DND-41 (cell line): ENCODE measurements at regions not wholly inside any gene's neighbourhood (a gene's known extent, or its start where the extent isn't known, plus 50 kb on each side); places are given as distances from the start of the nearest gene placed in this dataset.

Experiments used
- ATAC-seq: fragments of 200-7000 bp; cut with Tn5 transposase; 3 replicates; pipeline ENCODE4 v1.9.1; 2021; ENCODE audit warnings: low read depth; ENCODE audit not compliant: insufficient read depth
- DNase-seq: peaks from one replicate; pipeline ENCODE4 v3.0.0-alpha.2; 2020
- H2AFZ ChIP-seq: 2 replicates; pipeline ENCODE4 v1.6.0; 2012; ENCODE audit warnings: low read depth, low read length
- H3K27ac ChIP-seq: 2 replicates; pipeline ENCODE4 v1.5.1; 2012; ENCODE audit warnings: low read length, inconsistent platforms
- H3K27me3 ChIP-seq: fragments of 200-600 bp; sonication (generic); 2 replicates; pipeline ENCODE4 v1.6.0; 2012; ENCODE audit warnings: low read length, mild to moderate bottlenecking, inconsistent platforms; ENCODE audit not compliant: insufficient read depth, poor library complexity
- H3K36me3 ChIP-seq: 2 replicates; pipeline ENCODE4 v1.5.1; 2012; ENCODE audit warnings: low read length, inconsistent platforms; ENCODE audit not compliant: insufficient read depth
- H3K4me1 ChIP-seq: 2 replicates; pipeline ENCODE4 v1.5.1; 2012; ENCODE audit warnings: mild to moderate bottlenecking, low read length; ENCODE audit not compliant: insufficient read depth
- H3K4me2 ChIP-seq: 2 replicates; pipeline ENCODE4 v1.6.0; 2012; ENCODE audit warnings: mild to moderate bottlenecking, moderate library complexity, low read length, inconsistent platforms; ENCODE audit not compliant: insufficient read depth
- H3K4me3 ChIP-seq, 2 experiments: fragments of 200-600 bp in 1 of 2; shearing (Covaris generic) in 1 of 2; 2 replicates each; pipeline ENCODE4 v1.5.1; 2012 to 2016; ENCODE audit warnings: inconsistent platforms in 2 of 2, low read length in 2 of 2, mild to moderate bottlenecking in 2 of 2, low read depth in 1 of 2, moderate library complexity in 1 of 2
- H3K79me2 ChIP-seq: 2 replicates; pipeline ENCODE4 v1.6.0; 2012; ENCODE audit warnings: low read length, inconsistent platforms; ENCODE audit not compliant: insufficient read depth
- H3K9ac ChIP-seq: 2 replicates; pipeline ENCODE4 v1.6.0; 2012; ENCODE audit warnings: low read depth, mild to moderate bottlenecking, inconsistent platforms, low read length, moderate library complexity
- H3K9me3 ChIP-seq: 2 replicates; pipeline ENCODE4 v1.5.1; 2012; ENCODE audit warnings: low read length, moderate library complexity, mild to moderate bottlenecking, inconsistent platforms; ENCODE audit not compliant: insufficient read depth, severe bottlenecking
- H4K20me1 ChIP-seq: 2 replicates; pipeline ENCODE4 v1.6.0; 2012; ENCODE audit warnings: low read length; ENCODE audit not compliant: insufficient read depth
- CTCF ChIP-seq: IDR thresholded peaks from 2 replicates; pipeline ENCODE4 v1.5.1; 2012; ENCODE audit warnings: borderline replicate concordance, low read length, moderate library complexity, mild to moderate bottlenecking; ENCODE audit not compliant: poor library complexity, severe bottlenecking; ENCODE audit errors: extremely low read depth
- EZH2 ChIP-seq: IDR thresholded peaks from 3 replicates; pipeline ENCODE4 v1.6.1; 2012; ENCODE audit warnings: borderline replicate concordance, low read depth, mild to moderate bottlenecking, moderate library complexity, low read length, inconsistent platforms; ENCODE audit not compliant: severe bottlenecking

DNA sequence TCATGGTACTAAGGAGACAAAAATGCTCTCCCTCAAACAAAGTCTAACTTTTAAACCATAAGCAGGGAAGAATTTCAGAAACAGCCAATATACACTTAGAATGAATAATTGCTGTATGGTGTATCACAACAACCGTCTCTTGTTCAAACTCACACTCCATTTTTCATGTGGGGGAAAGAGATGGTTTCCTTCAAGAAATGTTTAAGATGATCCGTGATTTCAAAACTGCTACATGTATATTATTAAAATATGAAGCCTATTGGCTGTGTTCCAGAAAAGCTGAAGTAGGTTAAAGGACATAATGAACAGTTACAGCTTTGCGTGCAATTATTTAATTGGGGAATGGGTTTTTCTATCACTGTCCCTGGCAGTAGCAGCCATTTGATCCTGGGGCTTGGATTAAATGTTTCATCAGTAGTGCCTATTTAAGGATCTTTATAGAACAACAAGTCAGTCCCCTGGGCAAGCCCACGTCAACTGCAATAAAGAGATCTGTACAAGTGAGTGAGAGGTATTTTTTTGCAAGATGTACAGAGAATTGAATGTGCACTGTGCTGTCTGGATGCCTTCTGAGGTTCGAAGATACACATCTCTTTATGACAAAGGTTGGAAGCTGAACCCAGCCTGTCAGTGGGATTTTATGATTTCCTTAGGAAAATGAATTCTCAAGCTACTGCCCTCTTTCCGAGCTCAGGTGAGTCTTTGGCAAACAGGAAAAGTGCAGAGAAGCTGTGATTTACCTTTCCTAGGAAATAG lies 337.2 kb upstream of the RARB start:
- no peaks in the 10 kb centered on the region for H3K79me2 ChIP-seq
- TF ChIP-seq CTCF (no peak), EZH2 (no peak)
- H3K4me2 ChIP-seq = no peak overlapping the region
- H3K4me3 ChIP-seq = no peak overlapping the region
- no peaks in the 10 kb centered on the region for H3K9me3 ChIP-seq
- H3K36me3 ChIP-seq = no peaks in the 10 kb centered on the region
- ATAC-seq (no peak), DNase-seq (no peak)
- no peak overlapping the region for H3K9ac ChIP-seq
- H3K27me3 ChIP-seq = no peaks in the 10 kb centered on the region
- H2AFZ ChIP-seq = no peak overlapping the region
- H3K4me1 ChIP-seq = no peaks in the 10 kb centered on the region
- no peak overlapping the region for H3K27ac ChIP-seq
- no peaks in the 10 kb centered on the region for H4K20me1 ChIP-seq

- H3K4me2 ChIP-seq = no peak overlapping the region
- H3K79me2 ChIP-seq = no peaks in the 10 kb centered on the region
- TF ChIP-seq EZH2 (no peak), CTCF (no peak)
- no peaks in the 10 kb centered on the region for H3K27me3 ChIP-seq
- H3K4me1 ChIP-seq = no peaks in the 10 kb centered on the region
- no peak overlapping the region for H2AFZ ChIP-seq
- H3K9me3 ChIP-seq = no peaks in the 10 kb centered on the region
- H3K9ac ChIP-seq = no peak overlapping the region
- no peaks in the 10 kb centered on the region for H3K36me3 ChIP-seq
- H4K20me1 ChIP-seq = no peaks in the 10 kb centered on the region
- no peak overlapping the region for H3K4me3 ChIP-seq
- no peak overlapping the region for H3K27ac ChIP-seq
- no peak for DNase-seq
- no peak for ATAC-seq
Measured at GRCh38 chr3:25091934-25092333, 336.1 kb upstream of the RARB start.

- no peak overlapping the region for H3K27ac ChIP-seq
- no peaks in the 10 kb centered on the region for H3K27me3 ChIP-seq
- H3K9ac ChIP-seq = no peak overlapping the region
- H3K9me3 ChIP-seq = no peaks in the 10 kb centered on the region
- DNase-seq (no peak), ATAC-seq (no peak)
- H3K79me2 ChIP-seq = no peaks in the 10 kb centered on the region
- no peaks in the 10 kb centered on the region for H3K4me1 ChIP-seq
- no peak overlapping the region for H3K4me3 ChIP-seq
- TF ChIP-seq EZH2 (no peak), CTCF (no peak)
- no peak overlapping the region for H2AFZ ChIP-seq
- H3K4me2 ChIP-seq = no peak overlapping the region
- H4K20me1 ChIP-seq = no peaks in the 10 kb centered on the region
- H3K36me3 ChIP-seq = no peaks in the 10 kb centered on the region
Measured at GRCh38 chr3:25094932-25095685, 333.0 kb upstream of the RARB start.
